ENCODE measurements at regions not wholly inside any gene's neighbourhood (a gene's known extent, or its start where the extent isn't known, plus 50 kb on each side); places are given as distances from the start of the nearest gene placed in this dataset.

GRCh38 chr4:34039766-34040165, 2204.5 kb downstream of the ARAP2 start:
- H2AFZ ChIP-seq (ENCODE audit: low read length) = no peak overlapping the region
- TF ChIP-seq CTCF (conservative IDR thresholded peaks at IDR 0.05; ENCODE audit: low read length) = no peak
- TF ChIP-seq EZH2phosphoT487 (IDR thresholded peaks at IDR 0.05; ENCODE audit: borderline replicate concordance) = no peak

GRCh38 chr4:34043131-34043530, 2201.2 kb downstream of the ARAP2 start:
- Histone ChIP-seq H3K9me2 (replicated peaks; ENCODE audit: low read depth, low read length) (no peaks in the 10 kb centered on the region), H4K20me1 (ENCODE audit: insufficient read depth, low read length, poor library complexity, severe bottlenecking) (no peaks in the 10 kb centered on the region), H3K36me3 (ENCODE audit: insufficient read depth, low read length) (no peaks in the 10 kb centered on the region), H3K4me1 (ENCODE audit: insufficient read depth, low read length, poor library complexity, severe bottlenecking) (no peaks in the 10 kb centered on the region), H2AFZ (ENCODE audit: low read length) (no peak overlapping the region), H3K4me3 (ENCODE audit: low read length, poor library complexity, severe bottlenecking) (no peak overlapping the region), H3K9ac (ENCODE audit: low read depth, low read length, poor library complexity, severe bottlenecking) (no peak overlapping the region), H3K9me3 (ENCODE audit: insufficient read depth, low read depth, low read length) (no peaks in the 10 kb centered on the region), H3F3A (ENCODE audit: low read depth) (no peaks in the 10 kb centered on the region), H3K79me2 (ENCODE audit: insufficient read depth, low read length) (no peaks in the 10 kb centered on the region), H3K27me3 (ENCODE audit: insufficient read depth, low read length, poor library complexity, severe bottlenecking) (no peaks in the 10 kb centered on the region), H3K4me2 (ENCODE audit: low read depth, low read length, poor library complexity, severe bottlenecking) (no peak overlapping the region)
- TF ChIP-seq EZH2phosphoT487 (IDR thresholded peaks at IDR 0.05; ENCODE audit: borderline replicate concordance) (no peak), CTCF (conservative IDR thresholded peaks at IDR 0.05; ENCODE audit: low read length) (no peak)

More at GRCh38 chr4:34039766-34040165, 2204.5 kb downstream of the ARAP2 start:
- Histone ChIP-seq H3K9me2 (replicated peaks; ENCODE audit: low read depth, low read length) (no peaks in the 10 kb centered on the region), H3K36me3 (ENCODE audit: insufficient read depth, low read length) (no peaks in the 10 kb centered on the region), H3K4me3 (ENCODE audit: low read length, poor library complexity, severe bottlenecking) (no peak overlapping the region), H3K9me3 (ENCODE audit: insufficient read depth, low read depth, low read length) (no peaks in the 10 kb centered on the region), H3K9ac (ENCODE audit: low read depth, low read length, poor library complexity, severe bottlenecking) (no peak overlapping the region), H3K27me3 (ENCODE audit: insufficient read depth, low read length, poor library complexity, severe bottlenecking) (no peaks in the 10 kb centered on the region), H3K79me2 (ENCODE audit: insufficient read depth, low read length) (no peaks in the 10 kb centered on the region), H3F3A (ENCODE audit: low read depth) (no peaks in the 10 kb centered on the region), H4K20me1 (ENCODE audit: insufficient read depth, low read length, poor library complexity, severe bottlenecking) (no peaks in the 10 kb centered on the region), H3K4me2 (ENCODE audit: low read depth, low read length, poor library complexity, severe bottlenecking) (no peak overlapping the region), H3K4me1 (ENCODE audit: insufficient read depth, low read length, poor library complexity, severe bottlenecking) (no peaks in the 10 kb centered on the region)

- H3K9me3 ChIP-seq (ENCODE audit: insufficient read depth, low read depth, low read length) = no peaks in the 10 kb centered on the region
- no peak overlapping the region for H3K4me3 ChIP-seq (ENCODE audit: low read length, poor library complexity, severe bottlenecking)
These were observed 2197.7 kb downstream of the ARAP2 start for GRCh38 chr4:34046580-34046979.

More at GRCh38 chr4:34046580-34046979, 2197.7 kb downstream of the ARAP2 start:
- Histone ChIP-seq H3K4me2 (ENCODE audit: low read depth, low read length, poor library complexity, severe bottlenecking) (no peak overlapping the region), H3K79me2 (ENCODE audit: insufficient read depth, low read length) (no peaks in the 10 kb centered on the region), H4K20me1 (ENCODE audit: insufficient read depth, low read length, poor library complexity, severe bottlenecking) (no peaks in the 10 kb centered on the region), H3K9me2 (replicated peaks; ENCODE audit: low read depth, low read length) (no peaks in the 10 kb centered on the region), H3K27me3 (ENCODE audit: insufficient read depth, low read length, poor library complexity, severe bottlenecking) (no peaks in the 10 kb centered on the region), H3K4me1 (ENCODE audit: insufficient read depth, low read length, poor library complexity, severe bottlenecking) (no peaks in the 10 kb centered on the region), H3K36me3 (ENCODE audit: insufficient read depth, low read length) (no peaks in the 10 kb centered on the region), H3F3A (ENCODE audit: low read depth) (no peaks in the 10 kb centered on the region), H2AFZ (ENCODE audit: low read length) (no peak overlapping the region), H3K9ac (ENCODE audit: low read depth, low read length, poor library complexity, severe bottlenecking) (no peak overlapping the region)
- TF ChIP-seq EZH2phosphoT487 (IDR thresholded peaks at IDR 0.05; ENCODE audit: borderline replicate concordance) (no peak), CTCF (conservative IDR thresholded peaks at IDR 0.05; ENCODE audit: low read length) (no peak)

Data from Loucy (cell line).